Stomach smooth muscle (tissue), 2 donors: ENCODE measurements at regions not wholly inside any gene's neighbourhood (a gene's known extent, or its start where the extent isn't known, plus 50 kb on each side); places are given as distances from the start of the nearest gene placed in this dataset.

Experiments
- H3K27ac ChIP-seq: one replicate; pipeline ENCODE4 v1.7.0; 2013; ENCODE audit warnings: mild to moderate bottlenecking, low read length, inconsistent platforms
- H3K27me3 ChIP-seq, 2 donors: one replicate each; pipeline ENCODE4 v1.7.0; 2013; ENCODE audit warnings: low read length in 2 of 2; ENCODE audit not compliant: insufficient read depth in 2 of 2, control insufficient read depth in 1 of 2
- H3K36me3 ChIP-seq, 2 donors: one replicate each; pipeline ENCODE4 v1.7.0; 2013; ENCODE audit warnings: low read length in 2 of 2; ENCODE audit not compliant: control insufficient read depth in 2 of 2, insufficient read depth in 2 of 2
- H3K4me1 ChIP-seq: one replicate; pipeline ENCODE4 v1.7.0; 2013; ENCODE audit warnings: low read length; ENCODE audit not compliant: control insufficient read depth, insufficient read depth
- H3K4me3 ChIP-seq, 2 donors: one replicate each; pipeline ENCODE4 v1.7.0; 2013; ENCODE audit warnings: low read length in 2 of 2
- H3K9ac ChIP-seq, 2 donors: one replicate each; pipeline ENCODE4 v1.7.0; 2013; ENCODE audit warnings: low read length in 2 of 2, mild to moderate bottlenecking in 1 of 2
- H3K9me3 ChIP-seq, 2 donors: one replicate each; pipeline ENCODE4 v1.7.0; 2013; ENCODE audit warnings: low read length in 2 of 2; ENCODE audit not compliant: control insufficient read depth in 2 of 2
- donor health status: healthy.
- donor health status: Pancreatic carcinoma.

DNA sequence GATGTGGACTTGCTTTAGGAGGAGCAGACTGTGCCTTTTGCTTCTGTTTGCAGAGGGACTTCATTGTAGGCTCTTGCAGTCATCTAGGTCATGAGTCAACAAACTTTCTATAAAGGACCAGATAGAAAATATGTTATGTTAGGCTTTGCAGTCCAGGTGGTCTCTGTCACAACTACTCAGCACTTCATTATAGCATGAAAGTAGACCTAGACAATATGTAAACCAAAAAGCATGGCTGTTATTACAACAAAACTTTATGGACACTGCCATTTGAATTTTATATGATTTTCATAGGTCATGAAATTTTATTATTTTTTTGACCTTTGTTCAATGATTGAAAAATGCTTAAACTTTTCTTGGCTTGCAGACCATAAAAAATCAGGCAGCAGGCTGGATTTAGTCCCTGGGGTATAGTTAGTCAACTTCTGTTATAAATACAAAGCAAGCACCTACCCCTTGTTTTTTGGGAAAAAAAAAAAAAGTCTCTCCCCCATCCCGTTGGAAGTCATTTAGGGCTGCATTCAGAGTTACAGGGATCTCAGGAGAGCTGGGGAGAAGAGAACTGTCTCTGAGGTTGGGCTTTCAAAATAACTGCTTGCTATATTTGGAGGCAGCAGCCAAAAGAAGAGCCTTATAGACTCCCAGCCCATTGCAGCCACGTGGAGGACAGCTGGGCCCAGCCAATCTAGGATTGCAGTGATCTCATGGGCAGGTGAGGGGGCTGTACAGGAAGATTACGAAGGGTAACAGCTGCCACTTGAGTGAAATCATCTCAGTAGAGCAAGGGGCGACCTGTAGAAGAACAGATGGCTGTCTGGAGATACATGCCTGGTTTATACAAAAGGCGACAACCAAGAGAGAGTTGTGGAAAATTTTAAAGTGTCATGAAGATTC, 136.6 kb upstream of the TNC start:
- H3K4me1 ChIP-seq, result peaks cover 3% of the 10 kb centered on the region
- H3K9me3 ChIP-seq, result no peaks in the 10 kb centered on the region
- no peaks in the 10 kb centered on the region for H3K27me3 ChIP-seq
- H3K36me3 ChIP-seq, result no peaks in the 10 kb centered on the region
- H3K27ac ChIP-seq, result no peak overlapping the region
- H3K4me3 ChIP-seq, result no peak overlapping the region
- no peak overlapping the region for H3K9ac ChIP-seq

DNA sequence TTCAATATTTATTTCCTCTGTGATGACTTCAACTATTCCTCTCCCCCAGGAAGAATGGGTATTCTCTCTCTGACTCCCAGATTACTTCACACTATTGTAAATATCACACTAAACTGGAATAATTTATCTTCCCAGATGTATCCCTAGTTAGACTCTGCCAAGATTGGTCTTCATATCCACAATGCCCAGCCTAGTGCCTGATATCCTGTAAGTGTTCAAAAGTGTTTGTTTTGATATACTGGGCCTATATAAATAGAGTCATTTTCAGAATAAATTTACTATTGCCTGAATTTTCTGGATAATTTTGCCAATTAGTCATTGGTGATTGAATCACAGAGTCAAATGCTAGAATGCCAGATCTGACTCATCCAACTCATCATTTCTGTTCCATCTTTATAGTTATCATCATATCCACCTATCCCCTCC, 143.7 kb upstream of the TNC start:
- Histone ChIP-seq H3K4me1 (peaks cover 10% of the 10 kb centered on the region), H3K27ac (peak overlapping the region; percentile 53)

DNA sequence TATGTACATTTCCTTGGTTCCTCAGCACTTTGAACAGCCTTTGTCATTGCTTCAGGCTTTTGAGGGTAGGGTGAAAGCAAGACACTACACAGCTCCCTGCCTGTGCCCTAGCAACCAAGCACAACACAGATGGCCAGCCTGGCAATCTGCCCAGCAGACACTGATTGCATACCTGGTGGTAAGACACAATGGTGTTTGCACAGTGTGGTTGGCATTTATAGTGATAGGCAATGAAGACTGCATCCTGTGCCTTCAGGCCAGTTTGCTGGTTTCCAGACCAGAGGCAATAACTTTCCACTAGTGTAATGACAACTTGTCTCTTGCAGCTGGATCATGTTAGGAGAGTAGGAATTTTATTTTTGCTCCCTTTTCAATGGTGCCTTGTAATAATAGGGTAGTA, 144.5 kb upstream of the TNC start:
- peak overlapping the region; percentile 53 for H3K27ac ChIP-seq
- no peak overlapping the region for H3K9ac ChIP-seq
- peaks cover 10% of the 10 kb centered on the region for H3K4me1 ChIP-seq
- H3K36me3 ChIP-seq, result no peaks in the 10 kb centered on the region
- no peak overlapping the region for H3K4me3 ChIP-seq
- H3K27me3 ChIP-seq, result no peaks in the 10 kb centered on the region
- H3K9me3 ChIP-seq, result no peaks in the 10 kb centered on the region

More for the DNA sequence above, 143.7 kb upstream of the TNC start:
- H3K9me3 ChIP-seq, result no peaks in the 10 kb centered on the region
- H3K27me3 ChIP-seq, result no peaks in the 10 kb centered on the region
- no peak overlapping the region for H3K4me3 ChIP-seq
- H3K9ac ChIP-seq, result no peak overlapping the region
- H3K36me3 ChIP-seq, result no peaks in the 10 kb centered on the region

DNA sequence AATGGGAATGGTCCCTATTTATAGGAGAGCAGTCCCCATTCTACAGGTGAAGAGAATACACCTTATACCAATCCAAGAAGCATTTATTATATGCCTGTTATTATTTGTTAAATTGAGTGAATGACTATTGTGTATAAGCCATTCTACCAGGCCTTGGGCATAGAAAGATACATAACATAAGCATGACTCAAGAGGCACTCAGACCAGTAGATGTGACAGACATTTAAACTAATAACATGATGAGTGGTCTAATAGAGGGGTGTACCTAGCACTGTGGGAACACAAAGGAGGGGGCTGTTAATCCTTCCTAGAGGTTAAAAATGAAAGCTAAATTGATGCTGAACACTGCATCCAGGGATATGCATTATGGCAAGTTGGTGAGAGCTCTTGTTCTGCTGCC, 145.0 kb upstream of the TNC start:
- Histone ChIP-seq H3K27ac (peak overlapping the region; percentile 53), H3K9ac (no peak overlapping the region), H3K4me3 (no peak overlapping the region), H3K27me3 (no peaks in the 10 kb centered on the region), H3K4me1 (peaks cover 10% of the 10 kb centered on the region), H3K36me3 (no peaks in the 10 kb centered on the region), H3K9me3 (no peaks in the 10 kb centered on the region)

DNA sequence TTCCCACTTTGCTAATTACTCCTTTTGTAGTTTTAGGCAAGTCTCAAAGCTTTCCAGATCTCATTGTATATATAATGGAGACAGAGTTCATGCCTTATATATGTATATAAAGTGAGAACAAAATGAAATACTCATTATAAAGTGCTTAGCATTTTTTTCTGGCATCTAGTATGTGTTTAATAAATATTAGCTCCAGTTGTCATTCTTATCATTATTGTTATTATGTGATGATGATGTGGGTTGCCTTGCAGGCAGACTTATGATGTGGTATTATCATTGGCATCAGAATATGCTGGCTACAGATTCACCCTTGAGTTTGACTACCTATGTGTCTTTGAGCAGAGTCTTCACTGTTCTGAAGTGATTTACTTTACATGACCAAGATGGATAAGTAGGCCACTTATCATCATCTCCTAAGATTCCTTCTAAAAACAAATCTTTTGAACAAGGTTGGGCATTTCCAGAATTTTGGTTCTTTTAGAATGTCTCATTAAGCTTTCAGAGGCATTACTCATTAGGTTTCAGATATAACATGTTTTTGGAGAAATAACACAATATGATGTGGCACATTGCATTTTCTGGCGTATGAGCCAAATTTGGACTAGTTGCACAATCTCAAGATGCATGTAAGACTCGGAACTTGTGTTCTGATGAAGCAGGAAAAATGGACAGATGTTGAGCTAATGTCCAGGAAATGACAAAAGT, 145.6 kb upstream of the TNC start:
- H3K9ac ChIP-seq, result no peak overlapping the region
- no peaks in the 10 kb centered on the region for H3K36me3 ChIP-seq
- H3K27ac ChIP-seq, result peak overlapping the region; percentile 53
- peaks cover 10% of the 10 kb centered on the region for H3K4me1 ChIP-seq
- no peaks in the 10 kb centered on the region for H3K27me3 ChIP-seq
- no peak overlapping the region for H3K4me3 ChIP-seq
- H3K9me3 ChIP-seq, result no peaks in the 10 kb centered on the region

DNA sequence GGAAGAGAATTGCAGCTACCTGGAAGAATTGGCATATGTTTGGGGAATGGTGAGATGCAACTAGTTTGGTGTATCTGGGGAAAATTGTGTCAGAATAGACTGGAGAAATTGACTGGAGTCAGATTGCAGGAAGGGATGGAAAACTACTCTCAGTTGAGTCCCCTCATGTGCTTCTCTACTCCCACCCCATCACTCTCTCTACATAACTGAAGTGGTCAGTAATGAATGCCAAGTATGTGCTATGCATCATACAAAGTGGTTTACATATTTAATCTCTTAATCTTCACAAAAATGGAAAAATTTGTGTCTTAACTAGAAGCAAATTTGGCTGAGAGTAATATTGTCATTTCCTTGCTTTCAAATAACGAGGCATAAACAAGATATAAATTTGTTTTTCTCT, 146.4 kb upstream of the TNC start:
- H3K9me3 ChIP-seq, result no peaks in the 10 kb centered on the region
- no peak overlapping the region for H3K4me3 ChIP-seq
- peaks cover 10% of the 10 kb centered on the region for H3K4me1 ChIP-seq
- no peaks in the 10 kb centered on the region for H3K36me3 ChIP-seq
- H3K9ac ChIP-seq, result no peak overlapping the region
- no peak overlapping the region for H3K27ac ChIP-seq
- H3K27me3 ChIP-seq, result no peaks in the 10 kb centered on the region

DNA sequence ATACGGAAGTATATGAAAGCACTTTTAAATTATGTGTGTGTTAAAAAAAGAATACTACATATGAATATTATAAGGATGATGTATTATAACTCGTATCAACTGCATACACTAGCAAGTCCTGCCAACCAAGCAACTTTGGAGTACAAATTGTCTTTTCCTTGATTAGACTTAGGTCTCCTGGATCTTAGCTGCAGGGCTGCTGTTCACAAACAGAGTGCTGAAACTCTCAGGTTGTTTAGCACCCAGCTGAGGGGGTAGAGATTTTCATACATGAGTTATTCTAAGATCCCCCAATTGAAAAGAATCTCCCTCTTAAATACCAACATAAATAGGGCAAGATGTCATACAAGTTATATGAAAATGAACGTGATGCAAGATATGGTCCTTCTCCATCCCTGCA, 149.8 kb upstream of the TNC start:
- Histone ChIP-seq H3K27ac (no peak overlapping the region), H3K4me3 (no peak overlapping the region), H3K4me1 (peaks cover 4% of the 10 kb centered on the region), H3K36me3 (no peaks in the 10 kb centered on the region), H3K9me3 (no peaks in the 10 kb centered on the region), H3K27me3 (no peaks in the 10 kb centered on the region), H3K9ac (no peak overlapping the region)

DNA sequence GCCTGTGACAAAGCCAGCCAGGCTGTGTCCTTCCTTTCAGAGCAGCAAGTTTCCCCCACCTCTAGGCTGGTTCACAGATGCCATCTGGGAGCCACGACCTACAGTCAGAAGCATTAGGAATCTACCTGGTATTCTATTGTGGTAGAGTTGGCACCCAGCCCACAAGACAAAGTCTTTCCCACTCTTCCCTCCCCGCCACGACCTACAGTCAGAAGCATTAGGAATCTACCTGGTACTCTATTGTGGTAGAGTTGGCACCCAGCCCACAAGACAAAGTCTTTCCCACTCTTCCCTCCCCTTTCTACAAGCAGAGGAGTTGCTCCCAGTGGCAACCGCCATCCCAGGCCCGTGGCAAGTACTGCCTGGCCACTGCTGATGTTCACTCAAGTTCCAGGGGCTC, 157.8 kb upstream of the TNC start:
- Histone ChIP-seq H3K4me1 (no peaks in the 10 kb centered on the region), H3K9ac (no peak overlapping the region), H3K4me3 (no peak overlapping the region), H3K9me3 (no peaks in the 10 kb centered on the region), H3K36me3 (no peaks in the 10 kb centered on the region), H3K27ac (no peak overlapping the region), H3K27me3 (no peaks in the 10 kb centered on the region)

DNA sequence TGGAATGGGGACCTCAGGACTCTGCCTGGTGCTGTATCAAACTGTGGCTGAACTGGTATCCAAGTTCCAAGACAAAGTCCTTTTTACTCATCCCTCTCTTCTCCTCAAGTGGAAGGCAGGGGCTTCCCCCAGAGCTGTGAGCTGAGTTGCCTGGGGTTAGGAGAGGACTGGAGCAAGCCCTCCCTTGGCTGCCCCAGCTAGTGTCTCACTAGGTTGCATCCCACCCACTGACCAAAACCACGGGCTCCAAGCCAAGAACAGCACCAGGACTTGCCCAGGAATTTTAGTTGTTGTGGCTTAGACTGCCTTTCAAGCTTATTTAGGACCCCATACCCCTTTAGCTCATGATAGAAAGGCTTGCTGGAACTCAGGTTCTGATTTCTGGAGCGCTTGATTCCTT, 158.7 kb upstream of the TNC start:
- no peak overlapping the region for H3K27ac ChIP-seq
- H3K9me3 ChIP-seq, result no peaks in the 10 kb centered on the region
- H3K4me3 ChIP-seq, result no peak overlapping the region
- H3K36me3 ChIP-seq, result no peaks in the 10 kb centered on the region
- no peak overlapping the region for H3K9ac ChIP-seq
- H3K4me1 ChIP-seq, result no peaks in the 10 kb centered on the region
- no peaks in the 10 kb centered on the region for H3K27me3 ChIP-seq

DNA sequence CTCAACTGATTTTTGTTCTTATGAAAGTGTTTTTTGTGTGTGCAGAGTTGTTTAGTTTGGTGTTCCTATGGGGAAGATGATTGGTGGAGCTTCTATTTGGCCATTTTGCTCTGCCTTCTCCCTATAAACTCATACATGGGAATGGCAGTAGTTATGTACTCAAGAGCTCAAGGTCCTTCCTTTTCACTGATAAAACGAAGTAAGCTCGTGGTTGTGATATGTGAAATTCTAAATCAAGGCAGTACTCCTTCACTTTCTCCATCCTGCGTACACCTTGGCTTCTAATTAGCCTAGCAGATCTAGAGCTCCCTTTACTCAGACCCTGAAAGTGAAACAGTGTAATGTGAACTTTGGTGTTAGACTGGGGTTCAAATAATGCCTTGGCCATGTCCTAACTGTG, 159.3 kb upstream of the TNC start:
- H3K4me3 ChIP-seq, result no peak overlapping the region
- H3K27ac ChIP-seq, result no peak overlapping the region
- H3K27me3 ChIP-seq, result no peaks in the 10 kb centered on the region
- H3K9ac ChIP-seq, result no peak overlapping the region
- no peaks in the 10 kb centered on the region for H3K9me3 ChIP-seq
- no peaks in the 10 kb centered on the region for H3K4me1 ChIP-seq
- H3K36me3 ChIP-seq, result no peaks in the 10 kb centered on the region
